Activated CD4-positive, alpha-beta T cell treated with anti-CD3 and anti-CD28 coated beads, Interleukin-2, amount 10 ng/mL, durations not matched to agents 7 days and 5 days (primary cell): ENCODE measurements at regions not wholly inside any gene's neighbourhood (a gene's known extent, or its start where the extent isn't known, plus 50 kb on each side); places are given as distances from the start of the nearest gene placed in this dataset.

ENCODE experiments used
- CTCF ChIA-PET: fragments of 350-600 bp; sonication (Branson Sonifier 250); formaldehyde crosslinking; loops from one replicate; lab custom pipeline; 2021; ENCODE audit warnings: antibody characterized with exemption; lab: Charles Lee
- POLR2A ChIA-PET: fragments of 350-600 bp; sonication (Branson Sonifier 250); formaldehyde crosslinking; loops from one replicate; lab custom pipeline; 2021; ENCODE audit warnings: antibody characterized with exemption; lab: Charles Lee
- DNase-seq: peaks from one replicate; pipeline ENCODE4 v3.0.0-alpha.2; 2020
- H3K27ac Mint-ChIP-seq: one replicate; pipeline ENCODE4 v1.8.0; 2021; ENCODE audit warnings: mild to moderate bottlenecking, moderate library complexity, mixed read lengths
- H3K27me3 Mint-ChIP-seq: one replicate; pipeline ENCODE4 v1.8.0; 2021; ENCODE audit warnings: mixed read lengths
- H3K36me3 Mint-ChIP-seq: one replicate; pipeline ENCODE4 v1.8.0; 2021; ENCODE audit warnings: low read depth, mixed read lengths
- H3K4me1 Mint-ChIP-seq: one replicate; pipeline ENCODE4 v1.8.0; 2021; ENCODE audit warnings: mixed read lengths
- H3K4me3 Mint-ChIP-seq: one replicate; pipeline ENCODE4 v1.8.0; 2021; ENCODE audit warnings: mild to moderate bottlenecking, moderate library complexity, mixed read lengths
- H3K9me3 Mint-ChIP-seq: one replicate; pipeline ENCODE4 v1.8.0; 2021; ENCODE audit warnings: mixed read lengths

DNA sequence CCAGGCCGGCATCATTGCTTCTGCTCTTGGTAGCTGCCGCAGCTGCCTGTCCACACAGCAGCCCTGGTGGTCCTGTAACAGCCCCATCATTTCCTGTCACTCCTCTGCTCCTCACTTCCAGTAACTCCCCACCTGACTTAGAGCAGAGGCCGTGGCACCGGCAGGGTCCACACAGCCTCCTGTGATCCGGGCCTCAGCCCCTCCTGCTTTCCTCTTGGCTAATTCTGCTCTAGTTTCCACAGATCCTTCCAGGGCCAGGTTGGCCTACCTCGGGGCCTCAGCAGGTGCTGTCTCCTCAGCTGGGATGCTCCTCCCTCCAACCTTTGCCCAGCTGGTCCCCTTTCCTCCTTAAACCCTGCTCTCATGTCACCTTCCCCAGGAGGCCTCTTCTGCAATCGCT, 80.2 kb downstream of the FZD10 start:
- Mint-ChIP-seq H3K27me3 (peaks cover 1% of the 10 kb centered on the region), H3K27ac (no peak overlapping the region), H3K36me3 (no peaks in the 10 kb centered on the region), H3K4me3 (no peak overlapping the region), H3K4me1 (no peaks in the 10 kb centered on the region), H3K9me3 (peaks cover 2% of the 10 kb centered on the region)
- CTCF ChIA-PET = no interaction called here
- DNase-seq = no peak
- POLR2A ChIA-PET = no interaction called here

DNA sequence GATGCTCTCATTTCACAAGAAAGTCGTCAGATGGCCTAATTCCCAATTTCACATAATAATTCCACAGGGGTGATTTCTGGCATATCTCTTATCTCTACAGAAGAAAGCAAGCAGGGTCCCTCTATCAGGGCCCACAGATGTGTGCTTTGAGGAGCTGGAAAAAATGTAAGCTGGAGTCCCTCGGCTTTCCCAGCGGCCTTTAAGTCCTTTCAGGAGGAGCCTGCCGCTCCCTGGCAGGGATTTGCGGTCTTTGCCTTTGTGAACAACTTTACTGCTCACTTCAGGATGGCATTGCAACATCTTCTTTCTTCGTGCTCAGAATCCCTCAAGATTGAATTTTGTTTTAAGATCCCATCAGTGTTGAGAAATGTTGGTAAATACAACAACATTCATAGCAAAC, 83.0 kb downstream of the FZD10 start:
- no peak overlapping the region for H3K4me3 Mint-ChIP-seq
- H3K9me3 Mint-ChIP-seq = peaks cover 3% of the 10 kb centered on the region
- CTCF ChIA-PET = no interaction called here

DNA sequence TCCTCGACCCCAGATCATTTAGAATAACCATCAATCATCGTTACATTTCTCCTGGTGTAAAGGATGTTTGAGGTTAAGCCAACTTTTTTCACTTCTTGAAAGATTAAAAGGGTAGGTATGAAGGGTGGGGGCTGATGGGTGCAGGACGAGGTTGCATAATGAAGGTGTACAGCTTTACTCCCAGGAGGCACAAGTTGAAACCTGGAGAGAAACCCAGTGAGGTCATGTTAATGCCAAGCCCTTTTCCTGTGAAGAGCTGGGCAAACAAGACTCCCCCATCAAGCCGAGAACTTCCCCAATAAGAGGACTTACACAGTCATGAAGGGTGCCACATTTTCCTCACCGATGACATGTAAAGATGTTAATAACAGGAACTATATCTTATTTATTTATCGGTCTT, 84.3 kb downstream of the FZD10 start:
- Mint-ChIP-seq H3K4me1 (no peaks in the 10 kb centered on the region), H3K36me3 (no peaks in the 10 kb centered on the region), H3K27ac (no peak overlapping the region), H3K9me3 (peaks cover 3% of the 10 kb centered on the region), H3K4me3 (no peak overlapping the region), H3K27me3 (no peaks in the 10 kb centered on the region)
- DNase-seq = no peak
- ChIA-PET CTCF (no interaction called here), POLR2A (no interaction called here)

More for the DNA sequence above, 83.0 kb downstream of the FZD10 start:
- Mint-ChIP-seq H3K36me3 (no peaks in the 10 kb centered on the region), H3K27me3 (no peaks in the 10 kb centered on the region), H3K27ac (no peak overlapping the region), H3K4me1 (no peaks in the 10 kb centered on the region)
- no peak for DNase-seq
- POLR2A ChIA-PET = no interaction called here

DNA sequence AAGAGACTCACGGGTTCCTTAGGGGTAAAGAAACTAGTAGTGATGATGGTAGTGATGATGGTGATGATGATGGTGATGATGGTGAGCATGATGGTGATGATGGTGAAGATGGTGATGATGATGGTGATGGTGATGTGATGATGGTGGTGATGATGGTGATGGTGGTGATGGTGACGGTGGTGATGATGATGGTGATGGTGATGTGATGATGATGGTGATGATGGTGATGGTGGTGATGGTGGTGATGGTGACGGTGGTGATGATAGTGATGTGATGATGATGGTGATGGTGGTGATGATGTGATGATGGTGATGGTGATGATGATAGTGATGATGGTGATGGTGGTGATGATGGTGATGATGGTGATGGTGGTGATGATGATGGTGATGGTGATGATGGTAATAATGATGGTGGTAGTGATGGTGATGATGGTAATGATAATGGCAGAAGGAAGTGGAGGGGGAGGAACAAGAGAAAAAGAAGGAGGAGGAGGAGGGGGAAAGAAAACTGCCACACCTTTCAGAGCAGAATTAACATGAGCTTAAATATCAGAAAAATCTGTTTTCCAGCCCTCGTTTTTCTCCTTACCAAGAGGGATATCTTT, 85.5 kb downstream of the FZD10 start:
- Mint-ChIP-seq H3K9me3 (peaks cover 3% of the 10 kb centered on the region), H3K4me3 (no peak overlapping the region), H3K36me3 (no peaks in the 10 kb centered on the region), H3K4me1 (no peaks in the 10 kb centered on the region), H3K27ac (no peak overlapping the region), H3K27me3 (no peaks in the 10 kb centered on the region)
- CTCF ChIA-PET = no interaction called here
- no peak for DNase-seq
- POLR2A ChIA-PET = no interaction called here

DNA sequence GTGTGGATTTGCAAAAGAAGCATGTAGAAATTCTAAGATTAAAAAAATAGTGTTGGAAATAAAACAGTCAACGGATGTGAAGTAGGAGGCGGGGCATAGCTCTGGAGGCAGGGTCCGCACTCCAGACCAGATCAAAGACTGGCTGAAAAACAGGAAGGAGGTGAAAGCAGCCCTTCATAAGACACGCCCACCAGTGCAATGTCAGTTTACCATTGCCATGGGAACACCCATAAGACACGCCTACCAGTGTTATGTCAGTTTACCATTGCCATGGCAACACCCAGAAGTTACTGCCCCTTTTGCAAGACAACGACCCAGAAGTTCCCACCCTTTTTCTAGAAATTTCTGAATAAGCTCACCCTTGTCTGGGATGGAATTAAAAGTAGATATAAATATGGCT, 87.1 kb downstream of the FZD10 start:
- H3K27me3 Mint-ChIP-seq = no peaks in the 10 kb centered on the region
- no peak overlapping the region for H3K27ac Mint-ChIP-seq
- no peak overlapping the region for H3K4me3 Mint-ChIP-seq
- no peaks in the 10 kb centered on the region for H3K4me1 Mint-ChIP-seq
- peak; percentile 6 for DNase-seq
- H3K36me3 Mint-ChIP-seq = no peaks in the 10 kb centered on the region
- ChIA-PET CTCF (interaction anchor here (1.4 kb wide), 1 partner anchor 15 kb away, joined by 3 read pairs; no protein-coding TSS in a partner anchor), POLR2A (no interaction called here)
- H3K9me3 Mint-ChIP-seq = peaks cover 3% of the 10 kb centered on the region

DNA sequence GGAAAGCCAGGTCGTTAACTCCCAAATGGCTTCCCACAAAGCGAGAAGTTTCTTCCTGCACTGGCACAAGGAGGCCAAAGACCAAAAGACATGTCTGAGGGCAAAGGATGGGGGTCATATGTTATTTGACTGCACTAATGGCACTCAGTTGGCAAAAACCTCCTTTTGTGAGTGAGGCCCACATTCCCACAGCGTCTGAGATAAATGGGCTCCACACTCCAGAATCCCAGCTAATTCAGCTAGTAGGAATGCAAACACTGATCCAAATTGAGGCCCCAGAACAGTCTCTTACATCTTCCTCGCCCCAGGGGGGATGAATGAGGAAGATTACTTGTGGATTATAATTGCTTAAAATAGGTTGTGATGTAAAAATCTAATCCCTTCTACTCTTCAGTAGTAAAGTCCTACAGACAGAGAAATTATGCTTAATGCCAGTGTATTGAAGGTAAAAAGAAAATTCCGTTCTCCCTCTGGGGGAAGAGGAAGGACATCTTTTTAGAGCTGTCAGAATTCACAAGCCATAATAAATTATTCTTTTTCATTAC, 86.4 kb upstream of the PIWIL1 start:
- ChIA-PET CTCF (no interaction called here), POLR2A (no interaction called here)
- Mint-ChIP-seq H3K4me1 (no peaks in the 10 kb centered on the region), H3K27ac (no peak overlapping the region), H3K9me3 (peaks cover 3% of the 10 kb centered on the region), H3K36me3 (no peaks in the 10 kb centered on the region), H3K4me3 (no peak overlapping the region), H3K27me3 (no peaks in the 10 kb centered on the region)
- DNase-seq = no peak

DNA sequence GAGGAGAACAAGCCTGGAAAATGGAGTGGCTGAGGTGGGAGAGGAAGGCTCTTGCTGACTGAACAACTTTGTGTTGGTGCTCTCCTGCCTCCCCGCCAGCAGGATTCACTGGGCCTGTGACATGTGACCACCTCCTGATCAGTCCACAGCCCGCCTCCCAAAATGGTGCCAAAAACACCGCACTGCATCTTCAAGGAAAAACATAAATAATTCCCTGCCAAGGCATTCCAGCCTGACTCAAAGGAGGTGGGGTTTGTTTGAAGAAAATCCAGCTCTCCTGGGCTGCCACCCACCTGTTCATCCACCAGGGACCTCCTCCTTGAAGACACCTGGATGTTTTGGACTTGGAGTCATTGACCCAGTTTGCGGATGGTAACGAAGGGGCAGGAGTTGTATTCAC, 83.8 kb upstream of the PIWIL1 start:
- DNase-seq = no peak
- H3K9me3 Mint-ChIP-seq = no peaks in the 10 kb centered on the region
- H3K4me3 Mint-ChIP-seq = no peak overlapping the region
- no peaks in the 10 kb centered on the region for H3K36me3 Mint-ChIP-seq
- POLR2A ChIA-PET = no interaction called here
- no peaks in the 10 kb centered on the region for H3K4me1 Mint-ChIP-seq
- H3K27me3 Mint-ChIP-seq = no peaks in the 10 kb centered on the region
- no peak overlapping the region for H3K27ac Mint-ChIP-seq
- CTCF ChIA-PET = no interaction called here

DNA sequence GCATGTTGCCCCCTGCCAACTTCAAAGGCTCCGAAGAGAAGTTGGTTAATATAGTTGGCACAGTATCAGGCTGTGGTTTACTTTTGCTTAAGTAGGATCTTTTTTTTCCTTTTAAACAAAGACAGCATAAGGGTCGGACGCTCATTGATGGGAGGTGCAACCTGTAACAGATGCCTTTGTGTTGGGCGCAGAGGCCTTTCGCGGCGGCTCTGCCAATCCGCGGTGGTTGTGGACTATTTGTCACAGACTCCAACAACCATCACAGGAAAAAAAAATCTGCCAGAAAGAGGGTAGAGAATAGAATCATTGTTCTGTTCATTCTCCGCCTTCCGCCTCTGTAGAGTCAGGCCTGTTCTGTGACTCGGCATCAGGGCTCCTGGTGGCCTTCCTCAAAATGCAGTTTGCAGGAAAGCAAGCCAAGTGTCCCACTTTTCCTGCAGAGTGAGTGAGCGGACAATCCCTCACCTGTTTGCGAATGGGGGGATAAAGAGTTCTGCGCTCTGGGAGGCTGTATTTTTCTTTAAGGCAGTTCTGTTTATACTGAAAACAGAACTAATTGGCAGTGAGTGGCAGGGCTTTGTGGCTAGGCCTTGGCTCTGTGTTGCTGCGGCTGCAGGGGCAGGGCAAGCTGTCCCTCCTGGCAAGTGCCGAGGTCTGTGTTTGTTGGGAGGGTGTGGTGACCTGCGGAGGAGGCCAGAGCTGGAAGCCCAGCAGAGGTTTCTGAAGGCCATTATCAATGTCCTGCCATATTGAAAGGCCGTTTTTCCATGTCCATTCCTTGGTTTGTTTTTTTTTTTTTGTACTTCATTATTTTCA, 83.0 kb upstream of the PIWIL1 start:
- Mint-ChIP-seq H3K27ac (no peak overlapping the region), H3K27me3 (no peaks in the 10 kb centered on the region), H3K36me3 (no peaks in the 10 kb centered on the region), H3K4me3 (no peak overlapping the region), H3K4me1 (no peaks in the 10 kb centered on the region), H3K9me3 (no peaks in the 10 kb centered on the region)
- ChIA-PET CTCF (no interaction called here), POLR2A (no interaction called here)
- no peak for DNase-seq

DNA sequence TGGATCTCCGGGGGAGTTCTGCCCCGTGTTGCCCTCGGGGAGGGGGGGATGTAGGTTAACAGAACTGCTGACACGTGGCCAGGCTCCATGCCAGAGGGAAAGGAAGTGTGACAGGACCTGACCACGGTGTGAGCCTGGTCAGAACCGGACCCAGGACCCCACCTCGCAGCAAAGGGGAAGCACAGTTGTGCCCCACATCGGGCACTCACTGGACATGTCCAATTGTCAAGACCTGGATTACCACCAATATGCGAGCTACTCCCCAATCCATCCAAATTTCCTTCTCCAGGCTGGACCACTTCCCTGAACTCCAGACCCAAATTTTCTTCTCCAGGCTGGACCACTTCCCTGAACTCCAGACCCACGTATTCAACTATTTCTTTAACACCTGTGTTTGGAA, 78.8 kb upstream of the PIWIL1 start:
- DNase-seq = no peak
- no peak overlapping the region for H3K27ac Mint-ChIP-seq
- H3K27me3 Mint-ChIP-seq = no peaks in the 10 kb centered on the region
- no peaks in the 10 kb centered on the region for H3K36me3 Mint-ChIP-seq
- H3K4me3 Mint-ChIP-seq = no peak overlapping the region
- POLR2A ChIA-PET = no interaction called here
- CTCF ChIA-PET = no interaction called here
- no peaks in the 10 kb centered on the region for H3K9me3 Mint-ChIP-seq
- no peaks in the 10 kb centered on the region for H3K4me1 Mint-ChIP-seq

DNA sequence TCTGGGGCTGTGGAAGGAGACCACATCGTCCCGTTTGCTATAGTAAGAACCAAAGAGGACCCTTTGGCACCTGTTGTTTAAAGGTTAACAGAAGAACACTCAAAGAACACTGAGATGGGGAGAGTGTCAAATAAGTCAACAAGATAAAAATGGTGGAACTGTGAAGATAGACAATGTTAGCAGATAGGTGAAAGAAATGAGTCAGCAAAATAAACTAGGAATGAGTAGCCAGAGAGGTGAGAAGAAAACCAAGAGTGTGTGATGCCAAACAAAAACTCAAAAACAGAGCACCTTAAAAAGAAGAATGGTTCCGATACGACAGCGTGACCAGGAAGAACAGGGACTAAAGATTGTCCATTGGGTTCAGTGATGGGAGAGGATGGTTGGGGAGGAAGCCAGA, 74.7 kb upstream of the PIWIL1 start:
- no peaks in the 10 kb centered on the region for H3K9me3 Mint-ChIP-seq
- ChIA-PET CTCF (interaction anchor here (0.6 kb wide), 1 partner anchor 37 kb away, joined by 4 read pairs; no protein-coding TSS in a partner anchor), POLR2A (no interaction called here)

DNA sequence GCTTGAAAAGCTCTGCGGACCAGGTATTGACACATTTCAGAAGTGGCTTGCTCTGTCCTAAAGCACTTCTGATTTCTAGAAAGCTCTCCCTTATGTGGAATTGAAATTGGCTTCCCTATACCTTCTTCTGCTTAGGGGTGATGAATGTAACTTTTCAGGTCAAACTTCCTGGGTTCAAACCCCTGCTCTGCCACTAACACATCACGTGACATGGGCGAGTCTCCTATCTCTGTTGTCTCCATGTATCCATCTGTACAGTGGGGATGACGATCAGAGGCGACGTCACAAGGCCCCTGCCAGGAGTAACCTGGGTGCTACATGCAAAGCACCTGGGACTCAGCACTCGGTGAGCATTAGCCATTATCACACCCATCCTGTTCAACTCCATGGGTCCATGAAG, 73.7 kb upstream of the PIWIL1 start:
- Mint-ChIP-seq H3K27me3 (no peaks in the 10 kb centered on the region), H3K4me1 (no peaks in the 10 kb centered on the region), H3K9me3 (no peaks in the 10 kb centered on the region), H3K27ac (no peak overlapping the region), H3K36me3 (no peaks in the 10 kb centered on the region), H3K4me3 (no peak overlapping the region)
- ChIA-PET CTCF (no interaction called here), POLR2A (no interaction called here)
- DNase-seq = no peak

More for the DNA sequence above, 74.7 kb upstream of the PIWIL1 start:
- Mint-ChIP-seq H3K27me3 (no peaks in the 10 kb centered on the region), H3K36me3 (no peaks in the 10 kb centered on the region), H3K27ac (no peak overlapping the region), H3K4me3 (no peak overlapping the region), H3K4me1 (no peaks in the 10 kb centered on the region)
- DNase-seq = no peak

DNA sequence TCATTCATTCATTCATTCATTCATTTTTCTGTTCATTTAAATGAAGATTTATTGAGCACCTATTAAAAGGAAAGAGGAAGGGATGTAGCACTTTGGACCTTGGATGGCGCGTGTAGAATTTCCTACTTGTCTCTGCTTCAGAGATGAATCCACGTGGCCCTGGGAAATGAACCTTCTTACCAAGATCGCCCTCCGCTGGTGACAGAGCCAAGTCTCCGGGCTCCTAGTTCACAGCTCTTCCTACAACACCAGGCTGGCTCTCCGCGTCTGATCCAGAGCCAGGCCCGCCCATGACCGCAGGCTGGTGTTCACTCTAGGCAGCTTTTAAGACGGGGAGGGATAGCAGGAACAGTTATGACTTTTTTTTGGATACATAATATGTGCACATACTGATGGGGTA, 70.9 kb upstream of the PIWIL1 start:
- ChIA-PET POLR2A (no interaction called here), CTCF (no interaction called here)
- H3K4me3 Mint-ChIP-seq = no peak overlapping the region
- no peak for DNase-seq
- no peaks in the 10 kb centered on the region for H3K27me3 Mint-ChIP-seq
- H3K36me3 Mint-ChIP-seq = no peaks in the 10 kb centered on the region
- no peaks in the 10 kb centered on the region for H3K9me3 Mint-ChIP-seq
- no peak overlapping the region for H3K27ac Mint-ChIP-seq
- H3K4me1 Mint-ChIP-seq = no peaks in the 10 kb centered on the region

DNA sequence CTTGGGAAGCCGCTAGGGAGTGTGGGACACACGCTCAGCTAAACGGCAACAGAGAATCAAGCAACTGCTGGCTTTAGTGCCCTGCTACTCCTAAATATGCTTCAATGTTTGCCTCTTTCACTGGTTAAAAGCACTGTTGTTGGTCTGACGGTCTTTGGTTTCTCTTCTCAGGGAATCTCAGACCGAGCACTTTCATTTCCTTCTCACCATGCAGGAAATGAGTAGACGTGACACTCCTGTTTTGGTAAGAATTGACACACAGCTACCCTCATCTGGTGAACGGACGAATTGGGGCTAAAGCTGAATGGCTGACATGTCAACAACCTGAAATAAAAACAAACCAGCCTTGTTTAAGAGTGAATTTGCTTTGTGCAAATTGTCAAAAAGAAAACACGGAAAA, 57.5 kb upstream of the PIWIL1 start:
- CTCF ChIA-PET = interaction anchor here (0.6 to 1.6 kb wide), 3 partner anchors 10 to 51 kb away, joined by 3 to 4 read pairs (median 4); no protein-coding TSS in a partner anchor
- POLR2A ChIA-PET = no interaction called here
- no peaks in the 10 kb centered on the region for H3K27me3 Mint-ChIP-seq
- peak overlapping the region; percentile 79 for H3K27ac Mint-ChIP-seq
- H3K36me3 Mint-ChIP-seq = no peaks in the 10 kb centered on the region
- peak; percentile 20 for DNase-seq
- H3K4me1 Mint-ChIP-seq = peaks cover 9% of the 10 kb centered on the region
- H3K4me3 Mint-ChIP-seq = no peak overlapping the region
- peaks cover 16% of the 10 kb centered on the region for H3K9me3 Mint-ChIP-seq
